GM12878 (cell line): ENCODE measurements at regions not wholly inside any gene's neighbourhood (a gene's known extent, or its start where the extent isn't known, plus 50 kb on each side); places are given as distances from the start of the nearest gene placed in this dataset.

Experiments
- ATAC-seq: fragments of 200-7000 bp; cut with Tn5 transposase; 3 replicates; pipeline ENCODE4 v1.9.1; 2020; ENCODE audit warnings: mild to moderate bottlenecking, moderate library complexity
- BruUV-seq: library from RNA; stranded (reverse); fragments of 400-500 nt; replicated peaks from 2 replicates; lab custom pipeline; 2021; lab: Mats Ljungman, UMichigan
- CTCF ChIA-PET: fragments of 300-600 bp; sonication (Branson Sonifier 250); formaldehyde crosslinking; extraction: SDS; loops from one replicate; lab custom pipeline; 2021; ENCODE audit warnings: inconsistent platforms; lab: Yijun Ruan, JAX
- POLR2A ChIA-PET: fragments of 350-600 bp; formaldehyde crosslinking; extraction: SDS; loops from one replicate; lab custom pipeline; 2021; ENCODE audit warnings: inconsistent platforms; lab: Charles Lee
- RAD21 ChIA-PET: fragments of 300-600 bp; sonication (Branson Sonifier 250); formaldehyde crosslinking; loops from one replicate; lab custom pipeline; 2023; ENCODE audit warnings: antibody characterized with exemption; ENCODE audit not compliant: unreplicated experiment; lab: Charles Lee
- SMC1A ChIA-PET: fragments of 300-600 bp; sonication (Branson Sonifier 250); formaldehyde crosslinking; loops from one replicate; lab custom pipeline; 2023; ENCODE audit not compliant: unreplicated experiment, uncharacterized antibody; lab: Charles Lee
- DNase-seq: peaks from one replicate; pipeline ENCODE4 v3.0.0-alpha.2; 2011; ENCODE audit warnings: low read depth, low spot score
- FAIRE-seq: peaks from 3 replicates; lab custom pipeline; 2011; peaks lifted over from hg19 to GRCh38; lab: Jason Lieb, UNC
- H2AFZ ChIP-seq: 2 replicates; pipeline ENCODE4 v1.6.0; 2011; ENCODE audit warnings: low read depth, low read length, control low read depth; ENCODE audit not compliant: control insufficient read depth
- H3K27ac ChIP-seq: 2 replicates; pipeline ENCODE4 v1.5.1; 2011; ENCODE audit warnings: control low read depth; ENCODE audit not compliant: control insufficient read depth, insufficient read depth
- H3K27me3 ChIP-seq, 2 experiments: replicated peaks in 1 of 2; 2 replicates each; pipeline versions ENCODE4 v1.6.0 to v1.6.1; 2011; ENCODE audit warnings: low read length in 1 of 2; ENCODE audit not compliant: control insufficient read depth in 2 of 2, insufficient read depth in 2 of 2
- H3K36me3 ChIP-seq, 2 experiments: 2 replicates each; pipeline ENCODE4 v1.5.1; 2011; ENCODE audit warnings: low read length in 1 of 2; ENCODE audit not compliant: control insufficient read depth in 2 of 2, insufficient read depth in 2 of 2
- H3K4me1 ChIP-seq: 2 replicates; pipeline ENCODE4 v1.6.1; 2011; ENCODE audit warnings: mild to moderate bottlenecking, low read length, moderate library complexity, mixed read lengths; ENCODE audit not compliant: control insufficient read depth, insufficient read depth
- H3K4me2 ChIP-seq: 2 replicates; pipeline ENCODE4 v1.6.0; 2011; ENCODE audit warnings: control low read depth; ENCODE audit not compliant: control insufficient read depth, insufficient read depth
- H3K4me3 ChIP-seq: fragments of 200-600 bp; sonication (generic); 2 replicates; pipeline ENCODE4 v1.5.1; 2016
- H3K79me2 ChIP-seq: 2 replicates; pipeline ENCODE4 v1.6.0; 2011; ENCODE audit warnings: low read length; ENCODE audit not compliant: control insufficient read depth, insufficient read depth
- H3K9ac ChIP-seq: 2 replicates; pipeline ENCODE4 v1.8.0; 2011; ENCODE audit warnings: low read length, control low read depth, mixed read lengths; ENCODE audit not compliant: control insufficient read depth, insufficient read depth
- H3K9me3 ChIP-seq: replicated peaks from 3 replicates; pipeline ENCODE4 v1.5.1; 2011; ENCODE audit warnings: mild to moderate bottlenecking, low read length; ENCODE audit not compliant: control insufficient read depth, insufficient read depth
- H4K20me1 ChIP-seq: 2 replicates; pipeline ENCODE4 v1.6.0; 2011; ENCODE audit not compliant: control insufficient read depth, insufficient read depth
- CREM ChIP-seq: IDR thresholded peaks from 2 replicates; pipeline ENCODE4 v1.6.1; 2014; ENCODE audit warnings: antibody characterized with exemption, low read depth
- HSF1 ChIP-seq: fragments of 150-350 bp; IDR thresholded peaks from 2 replicates; pipeline ENCODE4 v1.6.1; 2014; ENCODE audit warnings: mild to moderate bottlenecking, low read depth, low read length
- IRF5 ChIP-seq: fragments of 450-650 bp; IDR thresholded peaks from 2 replicates; pipeline ENCODE4 v1.6.1; 2017; ENCODE audit warnings: borderline replicate concordance
- LARP7 ChIP-seq: fragments of 450-650 bp; IDR thresholded peaks from 2 replicates; pipeline ENCODE4 v1.6.1; 2017; ENCODE audit warnings: mild to moderate bottlenecking
- MEF2B ChIP-seq: fragments of 450-650 bp; IDR thresholded peaks from 2 replicates; pipeline ENCODE4 v1.6.1; 2018; ENCODE audit warnings: mild to moderate bottlenecking, moderate library complexity; ENCODE audit not compliant: partially characterized antibody, poor library complexity, severe bottlenecking
- NFYA ChIP-seq: IDR thresholded peaks from 2 replicates; pipeline ENCODE4 v1.6.1; 2011; ENCODE audit warnings: low read depth, mild to moderate bottlenecking, low read length, improper control_type of control experiment, borderline replicate concordance
- POLR2AphosphoS5 ChIP-seq: IDR thresholded peaks from 2 replicates; pipeline ENCODE4 v1.6.1; 2011; ENCODE audit warnings: mild to moderate bottlenecking, low read length, inconsistent platforms
- RBBP5 ChIP-seq: fragments of 200-600 bp; sonication (generic); conservative IDR thresholded peaks from 2 replicates; pipeline ENCODE4 v1.6.1; 2016
- STAT3 ChIP-seq: IDR thresholded peaks from 2 replicates; pipeline ENCODE4 v1.6.1; 2011; ENCODE audit warnings: low read depth, low read length, improper control_type of control experiment
- SUPT20H ChIP-seq: IDR thresholded peaks from 2 replicates; pipeline ENCODE4 v1.6.1; 2011; ENCODE audit warnings: low read depth, mild to moderate bottlenecking, low read length, moderate library complexity, borderline replicate concordance; ENCODE audit not compliant: control insufficient read depth
- ZSCAN29 ChIP-seq: fragments of 450-650 bp; IDR thresholded peaks from 2 replicates; pipeline ENCODE4 v1.6.1; 2017; ENCODE audit warnings: mild to moderate bottlenecking, moderate library complexity
- ZZZ3 ChIP-seq: IDR thresholded peaks from 2 replicates; pipeline ENCODE4 v1.6.1; 2011; ENCODE audit warnings: low read depth; ENCODE audit not compliant: control insufficient read depth, insufficient read length
- WGBS: methylation state at CpG from one replicate; pipeline ENCODE4 v1.1.6; 2016; ENCODE audit warnings: low lambda C conversion rate; ENCODE audit not compliant: insufficient replicate concordance, insufficient coverage; ENCODE audit errors: missing lambda C conversion rate; 5-methylcytosine and 5-hydroxymethylcytosine counted together
- in situ Hi-C: fragments of 300-500 bp; cut with MboI; formaldehyde crosslinking; loops from 9 replicates; pipeline ENCODE4 v1.14.3; 2018; ENCODE audit warnings: mixed read lengths
- intact Hi-C: fragments of 100-400 bp; cut with micrococcal nuclease; formaldehyde crosslinking; loops from one replicate; pipeline ENCODE4 v1.14.2; 2022; ENCODE audit not compliant: unreplicated experiment

GRCh38 chr1:181387702-181388101, 95.6 kb upstream of the CACNA1E start:
- no peaks in the 10 kb centered on the region for H4K20me1 ChIP-seq
- no peak for DNase-seq
- H3K27ac ChIP-seq: no peak overlapping the region
- ChIA-PET SMC1A (interaction anchor here (1.1 kb wide), 1 partner anchor 10 kb away, joined by 3 read pairs; no protein-coding TSS in a partner anchor), RAD21 (no interaction called here), CTCF (interaction anchor here (1.0 to 1.5 kb wide), 2 partner anchors 21 to 549 kb away, joined by 3 read pairs; no protein-coding TSS in a partner anchor), POLR2A (no interaction called here)
- no peak overlapping the region for H3K9ac ChIP-seq
- no peaks in the 10 kb centered on the region; a peak in 1 of 4 replicates for H3K27me3 ChIP-seq
- in situ Hi-C loops: no loop called here
- no peak for TF ChIP-seq NFYA
- intact Hi-C loops: no loop called here
- no peaks in the 10 kb centered on the region for H3K4me1 ChIP-seq
- no peaks in the 10 kb centered on the region for H3K36me3 ChIP-seq
- no peak for FAIRE-seq
- no peak overlapping the region for H3K4me2 ChIP-seq
- no peaks in the 10 kb centered on the region for H3K9me3 ChIP-seq
- no peaks in the 10 kb centered on the region for H3K79me2 ChIP-seq
- no peak overlapping the region for H3K4me3 ChIP-seq
- WGBS: 66% methylated on average over 4 of the region's 4 CpGs
- no peak overlapping the region for H2AFZ ChIP-seq
- no TSS peak for BruUV-seq
- ATAC-seq: no peak

- FAIRE-seq (no peak), ATAC-seq (no peak), DNase-seq (no peak)
- TF ChIP-seq SUPT20H (no peak), POLR2AphosphoS5 (no peak), ZSCAN29 (no peak), STAT3 (no peak), LARP7 (no peak), HSF1 (no peak), IRF5 (no peak), ZZZ3 (no peak), CREM (no peak), RBBP5 (no peak), MEF2B (no peak)
- no TSS peak for BruUV-seq
- 35% methylated on average over 8 of the region's 8 CpGs for WGBS
- Histone ChIP-seq H3K9me3 (no peaks in the 10 kb centered on the region), H2AFZ (no peak overlapping the region), H3K36me3 (no peaks in the 10 kb centered on the region), H3K27ac (no peak overlapping the region), H4K20me1 (no peaks in the 10 kb centered on the region), H3K4me3 (no peak overlapping the region), H3K27me3 (no peaks in the 10 kb centered on the region; a peak in 1 of 4 replicates), H3K79me2 (no peaks in the 10 kb centered on the region), H3K9ac (no peak overlapping the region), H3K4me2 (no peak overlapping the region), H3K4me1 (no peaks in the 10 kb centered on the region)
- SMC1A ChIA-PET: interaction anchor here (1.2 kb wide), 1 partner anchor 11 kb away, joined by 4 read pairs; no protein-coding TSS in a partner anchor
- in situ Hi-C loops: no loop called here
- intact Hi-C loops: no loop called here
- RAD21 ChIA-PET: no interaction called here
- POLR2A ChIA-PET: no interaction called here
- CTCF ChIA-PET: interaction anchor here (0.9 to 1.5 kb wide), 5 partner anchors 8 to 62 kb away, joined by 3 to 6 read pairs (median 3); no protein-coding TSS in a partner anchor
Measured at GRCh38 chr1:181390410-181391077, 92.8 kb upstream of the CACNA1E start.
